Caco-2 (cell line): ENCODE measurements at regions not wholly inside any gene's neighbourhood (a gene's known extent, or its start where the extent isn't known, plus 50 kb on each side); places are given as distances from the start of the nearest gene placed in this dataset.

Experiments used
- BruUV-seq: library from RNA; stranded (reverse); fragments of 400-500 nt; replicated peaks from 2 replicates; lab custom pipeline; 2021; lab: Mats Ljungman, UMichigan
- CTCF ChIA-PET: fragments of 300-600 bp; sonication (Branson Sonifier 250); formaldehyde crosslinking; loops from one replicate; lab custom pipeline; 2022; ENCODE audit warnings: antibody characterized with exemption; lab: Charles Lee
- POLR2A ChIA-PET: fragments of 300-600 bp; sonication (Branson Sonifier 250); formaldehyde crosslinking; loops from one replicate; lab custom pipeline; 2022; ENCODE audit warnings: antibody characterized with exemption; lab: Charles Lee
- DNase-seq, 2 experiments: peaks; one replicate each; pipeline versions ENCODE4 v3.0.0 to v3.0.0-alpha.2; 2020 to 2022
- H3K27me3 ChIP-seq: replicated peaks from 2 replicates; pipeline ENCODE4 v1.6.0; 2011; ENCODE audit warnings: low read length; ENCODE audit not compliant: control insufficient read depth, insufficient read depth
- H3K36me3 ChIP-seq: 2 replicates; pipeline ENCODE4 v1.5.1; 2011; ENCODE audit warnings: low read length; ENCODE audit not compliant: control insufficient read depth, insufficient read depth
- H3K4me1 ChIP-seq: fragments of 250-450 bp; sonication (Bioruptor Pico); 2 replicates; pipeline ENCODE4 v1.5.1; 2020; ENCODE audit warnings: mild to moderate bottlenecking
- H3K4me3 ChIP-seq: 2 replicates; pipeline ENCODE4 v1.5.1; 2011; ENCODE audit warnings: low read depth, mild to moderate bottlenecking, control low read depth, low read length
- H3K9me3 ChIP-seq: fragments of 250-450 bp; sonication (Bioruptor Pico); 2 replicates; pipeline ENCODE4 v1.5.1; 2020; ENCODE audit warnings: mild to moderate bottlenecking, moderate library complexity
- H3K27ac Mint-ChIP-seq: one replicate; pipeline ENCODE4 v1.8.0; 2022; ENCODE audit warnings: mixed read lengths; ENCODE audit not compliant: unreplicated experiment
- H3K27me3 Mint-ChIP-seq: one replicate; pipeline ENCODE4 v1.8.0; 2022; ENCODE audit warnings: mixed read lengths; ENCODE audit not compliant: insufficient read depth, unreplicated experiment
- H3K36me3 Mint-ChIP-seq: one replicate; pipeline ENCODE4 v1.8.0; 2022; ENCODE audit warnings: mild to moderate bottlenecking, mixed read lengths; ENCODE audit not compliant: insufficient read depth, unreplicated experiment
- H3K4me1 Mint-ChIP-seq: one replicate; pipeline ENCODE4 v1.8.0; 2022; ENCODE audit warnings: low read depth, mixed read lengths; ENCODE audit not compliant: unreplicated experiment
- H3K4me3 Mint-ChIP-seq: one replicate; pipeline ENCODE4 v1.8.0; 2022; ENCODE audit warnings: mild to moderate bottlenecking, moderate library complexity, mixed read lengths; ENCODE audit not compliant: unreplicated experiment
- H3K9me3 Mint-ChIP-seq: one replicate; pipeline ENCODE4 v1.8.0; 2022; ENCODE audit warnings: mixed read lengths; ENCODE audit not compliant: unreplicated experiment
- intact Hi-C: fragments of 100-400 bp; cut with micrococcal nuclease; formaldehyde crosslinking; loops from one replicate; pipeline ENCODE4 v1.10.0; 2022; ENCODE audit not compliant: unreplicated experiment
- TF ChIP-seq, protein P1 (sequence below), 2 experiments: fragments of 200-600 bp in 1 of 2; IDR thresholded peaks; 1 replicate in 1 of 2; 2 replicates in 1 of 2; pipeline versions ENCODE4 v1.5.1 to v1.8.0; 2011 to 2022; ENCODE audit warnings: antibody characterized with exemption in 1 of 2, control low read depth in 1 of 2, inconsistent platforms in 1 of 2, low read depth in 1 of 2, low read length in 1 of 2, mild to moderate bottlenecking in 1 of 2, moderate library complexity in 1 of 2; ENCODE audit not compliant: insufficient read depth in 1 of 2, severe bottlenecking in 1 of 2, unreplicated experiment in 1 of 2

GRCh38 chr10:3385487-3385886 is 212.9 kb upstream of the PITRM1 start:
- no peaks in the 10 kb centered on the region for H3K27me3 ChIP-seq
- no peaks in the 10 kb centered on the region for H3K36me3 ChIP-seq
- TF ChIP-seq, protein P1, sequence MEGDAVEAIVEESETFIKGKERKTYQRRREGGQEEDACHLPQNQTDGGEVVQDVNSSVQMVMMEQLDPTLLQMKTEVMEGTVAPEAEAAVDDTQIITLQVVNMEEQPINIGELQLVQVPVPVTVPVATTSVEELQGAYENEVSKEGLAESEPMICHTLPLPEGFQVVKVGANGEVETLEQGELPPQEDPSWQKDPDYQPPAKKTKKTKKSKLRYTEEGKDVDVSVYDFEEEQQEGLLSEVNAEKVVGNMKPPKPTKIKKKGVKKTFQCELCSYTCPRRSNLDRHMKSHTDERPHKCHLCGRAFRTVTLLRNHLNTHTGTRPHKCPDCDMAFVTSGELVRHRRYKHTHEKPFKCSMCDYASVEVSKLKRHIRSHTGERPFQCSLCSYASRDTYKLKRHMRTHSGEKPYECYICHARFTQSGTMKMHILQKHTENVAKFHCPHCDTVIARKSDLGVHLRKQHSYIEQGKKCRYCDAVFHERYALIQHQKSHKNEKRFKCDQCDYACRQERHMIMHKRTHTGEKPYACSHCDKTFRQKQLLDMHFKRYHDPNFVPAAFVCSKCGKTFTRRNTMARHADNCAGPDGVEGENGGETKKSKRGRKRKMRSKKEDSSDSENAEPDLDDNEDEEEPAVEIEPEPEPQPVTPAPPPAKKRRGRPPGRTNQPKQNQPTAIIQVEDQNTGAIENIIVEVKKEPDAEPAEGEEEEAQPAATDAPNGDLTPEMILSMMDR (IDR thresholded peaks at IDR 0.05; ENCODE audit: insufficient read depth in 1 of 2, low read depth in 1 of 2, low read length in 1 of 2, severe bottlenecking in 1 of 2, unreplicated experiment in 1 of 2) = no peak
- no peaks in the 10 kb centered on the region for H3K4me1 ChIP-seq
- intact Hi-C loops = no loop called here
- no peaks in the 10 kb centered on the region for H3K9me3 ChIP-seq
- CTCF ChIA-PET = no interaction called here
- no peaks in the 10 kb centered on the region for H3K36me3 Mint-ChIP-seq
- H3K27ac Mint-ChIP-seq = no peak overlapping the region
- DNase-seq = no peak
- H3K9me3 Mint-ChIP-seq = no peaks in the 10 kb centered on the region
- POLR2A ChIA-PET = interaction anchor here (0.6 kb wide), 1 partner anchor 35 kb away, joined by 3 read pairs; no protein-coding TSS in a partner anchor
- BruUV-seq = no TSS peak
- H3K4me3 ChIP-seq = no peak overlapping the region
- peaks cover 4% of the 10 kb centered on the region for H3K27me3 Mint-ChIP-seq
- H3K4me1 Mint-ChIP-seq = no peaks in the 10 kb centered on the region
- no peak overlapping the region for H3K4me3 Mint-ChIP-seq

GRCh38 chr10:3382092-3382491 is 209.5 kb upstream of the PITRM1 start:
- Mint-ChIP-seq H3K27me3 (peaks cover 4% of the 10 kb centered on the region), H3K27ac (no peak overlapping the region), H3K36me3 (no peaks in the 10 kb centered on the region), H3K4me1 (no peaks in the 10 kb centered on the region), H3K9me3 (no peaks in the 10 kb centered on the region), H3K4me3 (no peak overlapping the region)
- Histone ChIP-seq H3K9me3 (no peaks in the 10 kb centered on the region), H3K4me1 (no peaks in the 10 kb centered on the region), H3K27me3 (no peaks in the 10 kb centered on the region), H3K4me3 (no peak overlapping the region), H3K36me3 (no peaks in the 10 kb centered on the region)
- POLR2A ChIA-PET = no interaction called here
- intact Hi-C loops = no loop called here
- BruUV-seq = no TSS peak
- CTCF ChIA-PET = no interaction called here
- TF ChIP-seq, protein P1 (IDR thresholded peaks at IDR 0.05; ENCODE audit: insufficient read depth in 1 of 2, low read depth in 1 of 2, low read length in 1 of 2, severe bottlenecking in 1 of 2, unreplicated experiment in 1 of 2) = no peak
- DNase-seq = no peak

DNA sequence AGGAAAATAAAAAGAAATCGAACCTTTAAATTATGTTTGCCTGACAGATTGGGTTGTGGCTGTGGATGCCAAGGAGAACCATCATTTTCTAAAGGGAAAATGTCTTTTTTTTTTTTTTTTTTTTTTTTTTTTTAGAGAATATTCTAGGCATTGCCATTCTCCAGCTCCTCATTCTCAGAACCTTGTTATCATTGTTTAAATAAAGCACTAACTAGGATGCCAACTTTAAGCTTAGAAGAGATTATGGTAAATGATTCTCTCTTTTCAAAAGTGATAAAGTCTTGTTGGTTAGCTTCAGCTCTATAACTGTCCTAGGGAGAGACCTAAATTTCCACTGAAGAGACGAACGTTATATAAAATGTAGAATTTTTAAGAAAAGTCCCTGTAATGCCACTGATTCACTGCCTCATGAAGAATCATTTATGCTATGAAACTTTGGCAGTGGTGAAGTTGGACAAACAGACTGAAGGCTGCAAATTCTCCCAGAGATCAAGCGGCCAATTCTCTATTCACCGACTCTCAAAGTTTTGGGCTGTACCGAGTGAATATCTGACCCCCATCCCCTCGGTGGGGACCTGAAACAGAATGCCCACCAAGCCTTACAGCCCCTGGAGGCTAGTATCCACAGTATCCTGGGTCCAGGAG is 207.9 kb upstream of the PITRM1 start:
- H3K9me3 ChIP-seq = no peaks in the 10 kb centered on the region
- no peaks in the 10 kb centered on the region for H3K4me1 Mint-ChIP-seq
- H3K36me3 ChIP-seq = no peaks in the 10 kb centered on the region
- no peak overlapping the region for H3K27ac Mint-ChIP-seq
- no peaks in the 10 kb centered on the region for H3K27me3 ChIP-seq
- CTCF ChIA-PET = no interaction called here
- H3K36me3 Mint-ChIP-seq = no peaks in the 10 kb centered on the region
- intact Hi-C loops = no loop called here
- H3K27me3 Mint-ChIP-seq = peaks cover 4% of the 10 kb centered on the region
- H3K4me3 Mint-ChIP-seq = no peak overlapping the region
- TF ChIP-seq, protein P1 (IDR thresholded peaks at IDR 0.05; ENCODE audit: insufficient read depth in 1 of 2, low read depth in 1 of 2, low read length in 1 of 2, severe bottlenecking in 1 of 2, unreplicated experiment in 1 of 2) = no peak
- BruUV-seq = no TSS peak
- H3K4me3 ChIP-seq = no peak overlapping the region
- no peak for DNase-seq
- POLR2A ChIA-PET = no interaction called here
- H3K9me3 Mint-ChIP-seq = no peaks in the 10 kb centered on the region
- H3K4me1 ChIP-seq = no peaks in the 10 kb centered on the region
